DND-41 (cell line): ENCODE measurements at regions not wholly inside any gene's neighbourhood (a gene's known extent, or its start where the extent isn't known, plus 50 kb on each side); places are given as distances from the start of the nearest gene placed in this dataset.

Source experiments
- ATAC-seq: fragments of 200-7000 bp; cut with Tn5 transposase; 3 replicates; pipeline ENCODE4 v1.9.1; 2021; ENCODE audit warnings: low read depth; ENCODE audit not compliant: insufficient read depth
- DNase-seq: peaks from one replicate; pipeline ENCODE4 v3.0.0-alpha.2; 2020
- H2AFZ ChIP-seq: 2 replicates; pipeline ENCODE4 v1.6.0; 2012; ENCODE audit warnings: low read depth, low read length
- H3K27ac ChIP-seq: 2 replicates; pipeline ENCODE4 v1.5.1; 2012; ENCODE audit warnings: low read length, inconsistent platforms
- H3K27me3 ChIP-seq: fragments of 200-600 bp; sonication (generic); 2 replicates; pipeline ENCODE4 v1.6.0; 2012; ENCODE audit warnings: low read length, mild to moderate bottlenecking, inconsistent platforms; ENCODE audit not compliant: insufficient read depth, poor library complexity
- H3K36me3 ChIP-seq: 2 replicates; pipeline ENCODE4 v1.5.1; 2012; ENCODE audit warnings: low read length, inconsistent platforms; ENCODE audit not compliant: insufficient read depth
- H3K4me1 ChIP-seq: 2 replicates; pipeline ENCODE4 v1.5.1; 2012; ENCODE audit warnings: mild to moderate bottlenecking, low read length; ENCODE audit not compliant: insufficient read depth
- H3K4me2 ChIP-seq: 2 replicates; pipeline ENCODE4 v1.6.0; 2012; ENCODE audit warnings: mild to moderate bottlenecking, moderate library complexity, low read length, inconsistent platforms; ENCODE audit not compliant: insufficient read depth
- H3K4me3 ChIP-seq, 2 experiments: fragments of 200-600 bp in 1 of 2; shearing (Covaris generic) in 1 of 2; 2 replicates each; pipeline ENCODE4 v1.5.1; 2012 to 2016; ENCODE audit warnings: inconsistent platforms in 2 of 2, low read length in 2 of 2, mild to moderate bottlenecking in 2 of 2, low read depth in 1 of 2, moderate library complexity in 1 of 2
- H3K79me2 ChIP-seq: 2 replicates; pipeline ENCODE4 v1.6.0; 2012; ENCODE audit warnings: low read length, inconsistent platforms; ENCODE audit not compliant: insufficient read depth
- H3K9ac ChIP-seq: 2 replicates; pipeline ENCODE4 v1.6.0; 2012; ENCODE audit warnings: low read depth, mild to moderate bottlenecking, inconsistent platforms, low read length, moderate library complexity
- H3K9me3 ChIP-seq: 2 replicates; pipeline ENCODE4 v1.5.1; 2012; ENCODE audit warnings: low read length, moderate library complexity, mild to moderate bottlenecking, inconsistent platforms; ENCODE audit not compliant: insufficient read depth, severe bottlenecking
- H4K20me1 ChIP-seq: 2 replicates; pipeline ENCODE4 v1.6.0; 2012; ENCODE audit warnings: low read length; ENCODE audit not compliant: insufficient read depth
- EZH2 ChIP-seq: IDR thresholded peaks from 3 replicates; pipeline ENCODE4 v1.6.1; 2012; ENCODE audit warnings: borderline replicate concordance, low read depth, mild to moderate bottlenecking, moderate library complexity, low read length, inconsistent platforms; ENCODE audit not compliant: severe bottlenecking
- TF ChIP-seq, protein P1 (sequence below): IDR thresholded peaks from 2 replicates; pipeline ENCODE4 v1.5.1; 2012; ENCODE audit warnings: borderline replicate concordance, low read length, moderate library complexity, mild to moderate bottlenecking; ENCODE audit not compliant: poor library complexity, severe bottlenecking; ENCODE audit errors: extremely low read depth

- no peak for DNase-seq
- H3K36me3 ChIP-seq: no peaks in the 10 kb centered on the region
- H3K4me3 ChIP-seq: no peak overlapping the region
- no peaks in the 10 kb centered on the region for H4K20me1 ChIP-seq
- H3K27ac ChIP-seq: no peak overlapping the region
- no peaks in the 10 kb centered on the region for H3K4me1 ChIP-seq
- H3K4me2 ChIP-seq: no peak overlapping the region
- no peak overlapping the region for H3K9ac ChIP-seq
- no peaks in the 10 kb centered on the region for H3K79me2 ChIP-seq
- H2AFZ ChIP-seq: no peak overlapping the region
- no peaks in the 10 kb centered on the region for H3K9me3 ChIP-seq
- TF ChIP-seq, protein P1, sequence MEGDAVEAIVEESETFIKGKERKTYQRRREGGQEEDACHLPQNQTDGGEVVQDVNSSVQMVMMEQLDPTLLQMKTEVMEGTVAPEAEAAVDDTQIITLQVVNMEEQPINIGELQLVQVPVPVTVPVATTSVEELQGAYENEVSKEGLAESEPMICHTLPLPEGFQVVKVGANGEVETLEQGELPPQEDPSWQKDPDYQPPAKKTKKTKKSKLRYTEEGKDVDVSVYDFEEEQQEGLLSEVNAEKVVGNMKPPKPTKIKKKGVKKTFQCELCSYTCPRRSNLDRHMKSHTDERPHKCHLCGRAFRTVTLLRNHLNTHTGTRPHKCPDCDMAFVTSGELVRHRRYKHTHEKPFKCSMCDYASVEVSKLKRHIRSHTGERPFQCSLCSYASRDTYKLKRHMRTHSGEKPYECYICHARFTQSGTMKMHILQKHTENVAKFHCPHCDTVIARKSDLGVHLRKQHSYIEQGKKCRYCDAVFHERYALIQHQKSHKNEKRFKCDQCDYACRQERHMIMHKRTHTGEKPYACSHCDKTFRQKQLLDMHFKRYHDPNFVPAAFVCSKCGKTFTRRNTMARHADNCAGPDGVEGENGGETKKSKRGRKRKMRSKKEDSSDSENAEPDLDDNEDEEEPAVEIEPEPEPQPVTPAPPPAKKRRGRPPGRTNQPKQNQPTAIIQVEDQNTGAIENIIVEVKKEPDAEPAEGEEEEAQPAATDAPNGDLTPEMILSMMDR: no peak
- TF ChIP-seq EZH2: no peak
- peak; percentile 72 for ATAC-seq
- H3K27me3 ChIP-seq: no peaks in the 10 kb centered on the region
Observed at GRCh38 chrX:150143721-150144440, 205.6 kb upstream of the EOLA2 start.

GRCh38 chrX:150146271-150146896, 208.1 kb upstream of the EOLA2 start:
- Histone ChIP-seq H3K36me3 (no peaks in the 10 kb centered on the region), H3K79me2 (no peaks in the 10 kb centered on the region), H2AFZ (no peak overlapping the region), H3K4me1 (no peaks in the 10 kb centered on the region), H3K4me3 (no peak overlapping the region), H3K27ac (no peak overlapping the region), H3K9me3 (no peaks in the 10 kb centered on the region), H3K27me3 (no peaks in the 10 kb centered on the region), H3K9ac (no peak overlapping the region), H4K20me1 (no peaks in the 10 kb centered on the region), H3K4me2 (no peak overlapping the region)
- TF ChIP-seq EZH2: no peak
- TF ChIP-seq, protein P1: no peak
- DNase-seq (no peak), ATAC-seq (no peak)

DNA sequence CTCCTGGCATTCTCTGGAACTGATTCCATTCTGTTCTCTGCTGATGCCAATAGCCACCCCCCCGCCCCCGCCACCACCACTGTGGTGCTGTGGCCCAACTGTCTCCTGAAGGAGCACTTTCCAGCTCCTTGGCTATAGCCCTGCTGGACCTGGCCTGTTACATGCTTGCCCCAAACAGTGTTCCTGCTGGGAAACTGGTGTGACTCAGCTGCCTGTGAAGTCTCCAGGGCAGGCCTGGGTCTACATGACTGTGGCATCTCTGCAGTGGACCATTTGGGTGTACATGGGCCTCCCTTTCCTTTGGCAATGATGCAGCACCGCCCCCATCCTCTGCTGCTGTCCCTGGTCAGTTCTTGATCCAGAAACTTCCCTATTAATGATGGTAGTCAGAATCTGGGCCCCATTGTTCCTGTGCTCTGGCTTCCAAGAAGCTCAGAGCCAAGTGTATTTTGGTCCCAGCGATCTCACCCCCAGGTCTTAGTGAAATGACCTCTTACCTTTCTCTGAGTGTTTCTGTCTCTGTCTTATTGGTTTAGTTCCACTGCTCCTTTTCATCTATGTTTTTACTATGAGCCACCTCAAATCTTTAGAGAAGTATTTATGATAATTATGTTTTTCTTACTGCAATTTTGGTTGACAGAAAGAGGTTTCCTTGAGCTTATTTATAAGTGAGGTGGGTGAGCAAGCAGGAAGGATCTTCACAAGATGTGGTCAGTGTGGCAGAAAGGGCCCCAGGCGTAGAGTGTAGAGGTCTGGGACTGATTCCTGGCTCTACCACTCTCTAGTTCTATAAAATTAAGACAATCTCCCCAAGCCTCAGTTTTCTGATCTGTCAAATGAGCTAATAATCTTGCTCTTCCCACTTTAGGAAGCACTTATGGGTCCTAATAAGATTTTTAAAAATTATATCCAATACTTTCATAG, 210.7 kb upstream of the EOLA2 start:
- ATAC-seq (no peak), DNase-seq (no peak)
- H3K4me1 ChIP-seq: no peaks in the 10 kb centered on the region
- H2AFZ ChIP-seq: no peak overlapping the region
- H3K36me3 ChIP-seq: no peaks in the 10 kb centered on the region
- H4K20me1 ChIP-seq: no peaks in the 10 kb centered on the region
- no peak overlapping the region for H3K27ac ChIP-seq
- H3K4me3 ChIP-seq: no peak overlapping the region
- H3K27me3 ChIP-seq: no peaks in the 10 kb centered on the region
- no peaks in the 10 kb centered on the region for H3K79me2 ChIP-seq
- no peaks in the 10 kb centered on the region for H3K9me3 ChIP-seq
- no peak for TF ChIP-seq EZH2
- TF ChIP-seq, protein P1: no peak
- no peak overlapping the region for H3K9ac ChIP-seq
- H3K4me2 ChIP-seq: no peak overlapping the region
